ENCODE measurements at regions not wholly inside any gene's neighbourhood (a gene's known extent, or its start where the extent isn't known, plus 50 kb on each side); places are given as distances from the start of the nearest gene placed in this dataset.

DNA sequence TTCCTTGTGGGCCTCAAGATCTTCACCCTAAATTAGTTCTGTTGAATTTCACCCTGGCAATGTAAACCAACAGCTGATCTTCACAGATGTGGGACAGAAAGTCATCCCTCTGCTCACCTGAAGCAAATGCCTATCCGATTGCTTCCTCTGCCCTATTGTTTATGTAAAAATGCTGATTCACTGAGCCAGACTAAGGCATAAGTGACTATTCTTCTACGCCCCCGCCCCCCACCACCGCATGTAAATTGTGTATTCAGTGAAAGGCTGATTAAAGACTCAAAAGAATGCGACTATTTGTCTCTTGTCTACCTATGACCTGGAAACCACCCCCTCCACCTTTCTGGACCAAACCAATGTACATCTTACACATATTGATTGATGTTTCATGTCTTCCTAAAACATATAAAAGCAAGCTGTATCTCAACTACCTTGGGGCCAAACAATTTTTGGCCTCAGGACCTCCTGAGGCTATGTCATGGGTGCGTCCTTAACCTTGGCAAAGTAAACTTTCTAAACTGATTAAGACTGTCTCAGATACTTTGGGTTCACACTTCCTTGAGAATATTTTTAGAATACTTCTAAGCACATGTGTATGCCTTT lies 129.7 kb upstream of the BOD1 start:
- TF ChIP-seq CEBPB (IDR thresholded peaks at IDR 0.05) = no peak
- TF ChIP-seq EP300 (IDR thresholded peaks at IDR 0.05; ENCODE audit: borderline replicate concordance) = no peak
- no peak for TF ChIP-seq EGR1 (IDR thresholded peaks at IDR 0.05)
- TF ChIP-seq YY1 (IDR thresholded peaks at IDR 0.05; ENCODE audit: low read depth) = no peak
- TF ChIP-seq NFIC (IDR thresholded peaks at IDR 0.05) = no peak
- no peak for TF ChIP-seq ZBTB7A (IDR thresholded peaks at IDR 0.05; ENCODE audit: low read depth)
- no peak for TF ChIP-seq RAD21 (IDR thresholded peaks at IDR 0.05; ENCODE audit: low read depth)
- no peak for TF ChIP-seq TCF12 (IDR thresholded peaks at IDR 0.05; ENCODE audit: low read depth)
- TF ChIP-seq MAX (IDR thresholded peaks at IDR 0.05) = no peak
- TF ChIP-seq CREB1 (IDR thresholded peaks at IDR 0.05; ENCODE audit: low read depth) = no peak

DNA sequence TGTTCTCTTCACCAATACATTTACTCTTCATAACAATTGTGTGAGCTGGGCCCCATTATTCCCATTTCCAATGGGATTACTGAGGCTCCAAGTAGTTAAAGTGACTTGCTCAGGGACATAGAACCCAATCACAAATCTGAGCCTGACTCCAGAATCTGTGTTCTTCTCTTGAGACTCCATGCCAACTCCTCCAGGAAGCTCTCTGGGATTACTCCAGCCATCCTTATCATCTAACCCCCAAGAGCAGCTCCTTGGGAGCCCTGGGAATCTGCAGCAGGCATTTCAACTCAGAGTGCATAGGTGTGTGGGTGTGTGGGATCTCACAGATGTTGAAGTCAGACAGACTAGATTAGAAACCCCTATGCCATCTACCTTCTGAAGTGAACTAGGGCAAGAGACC lies 131.4 kb upstream of the BOD1 start:
- no peak for TF ChIP-seq USF1 (IDR thresholded peaks at IDR 0.05)
- TF ChIP-seq, protein P1, sequence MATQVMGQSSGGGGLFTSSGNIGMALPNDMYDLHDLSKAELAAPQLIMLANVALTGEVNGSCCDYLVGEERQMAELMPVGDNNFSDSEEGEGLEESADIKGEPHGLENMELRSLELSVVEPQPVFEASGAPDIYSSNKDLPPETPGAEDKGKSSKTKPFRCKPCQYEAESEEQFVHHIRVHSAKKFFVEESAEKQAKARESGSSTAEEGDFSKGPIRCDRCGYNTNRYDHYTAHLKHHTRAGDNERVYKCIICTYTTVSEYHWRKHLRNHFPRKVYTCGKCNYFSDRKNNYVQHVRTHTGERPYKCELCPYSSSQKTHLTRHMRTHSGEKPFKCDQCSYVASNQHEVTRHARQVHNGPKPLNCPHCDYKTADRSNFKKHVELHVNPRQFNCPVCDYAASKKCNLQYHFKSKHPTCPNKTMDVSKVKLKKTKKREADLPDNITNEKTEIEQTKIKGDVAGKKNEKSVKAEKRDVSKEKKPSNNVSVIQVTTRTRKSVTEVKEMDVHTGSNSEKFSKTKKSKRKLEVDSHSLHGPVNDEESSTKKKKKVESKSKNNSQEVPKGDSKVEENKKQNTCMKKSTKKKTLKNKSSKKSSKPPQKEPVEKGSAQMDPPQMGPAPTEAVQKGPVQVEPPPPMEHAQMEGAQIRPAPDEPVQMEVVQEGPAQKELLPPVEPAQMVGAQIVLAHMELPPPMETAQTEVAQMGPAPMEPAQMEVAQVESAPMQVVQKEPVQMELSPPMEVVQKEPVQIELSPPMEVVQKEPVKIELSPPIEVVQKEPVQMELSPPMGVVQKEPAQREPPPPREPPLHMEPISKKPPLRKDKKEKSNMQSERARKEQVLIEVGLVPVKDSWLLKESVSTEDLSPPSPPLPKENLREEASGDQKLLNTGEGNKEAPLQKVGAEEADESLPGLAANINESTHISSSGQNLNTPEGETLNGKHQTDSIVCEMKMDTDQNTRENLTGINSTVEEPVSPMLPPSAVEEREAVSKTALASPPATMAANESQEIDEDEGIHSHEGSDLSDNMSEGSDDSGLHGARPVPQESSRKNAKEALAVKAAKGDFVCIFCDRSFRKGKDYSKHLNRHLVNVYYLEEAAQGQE (IDR thresholded peaks at IDR 0.05; ENCODE audit: low read depth) = no peak

- TF ChIP-seq RAD21 (IDR thresholded peaks at IDR 0.05; ENCODE audit: low read depth) (no peak), NFIC (IDR thresholded peaks at IDR 0.05) (no peak), FOXM1 (IDR thresholded peaks at IDR 0.05; ENCODE audit: borderline replicate concordance, low read depth) (no peak), TEAD4 (IDR thresholded peaks at IDR 0.05) (no peak), MAX (IDR thresholded peaks at IDR 0.05) (no peak), CEBPB (IDR thresholded peaks at IDR 0.05) (no peak), EGR1 (IDR thresholded peaks at IDR 0.05) (no peak), EP300 (IDR thresholded peaks at IDR 0.05; ENCODE audit: borderline replicate concordance) (no peak), ZBTB7A (IDR thresholded peaks at IDR 0.05; ENCODE audit: low read depth) (no peak), USF1 (IDR thresholded peaks at IDR 0.05) (no peak), TAF1 (IDR thresholded peaks at IDR 0.05; ENCODE audit: low read depth) (no peak)
- TF ChIP-seq, protein P1 (IDR thresholded peaks at IDR 0.05; ENCODE audit: low read depth) = no peak
These were observed 134.3 kb upstream of the BOD1 start for GRCh38 chr5:173750538-173751265.

- no peak for TF ChIP-seq TCF12 (IDR thresholded peaks at IDR 0.05; ENCODE audit: low read depth)
- TF ChIP-seq, protein P1 (IDR thresholded peaks at IDR 0.05; ENCODE audit: low read depth) = no peak
- TF ChIP-seq MAX (IDR thresholded peaks at IDR 0.05) = no peak
- TF ChIP-seq CREB1 (IDR thresholded peaks at IDR 0.05; ENCODE audit: low read depth) = no peak
- TF ChIP-seq TEAD4 (IDR thresholded peaks at IDR 0.05) = no peak
- no peak for TF ChIP-seq NFIC (IDR thresholded peaks at IDR 0.05)
- TF ChIP-seq USF1 (IDR thresholded peaks at IDR 0.05) = no peak
- TF ChIP-seq ZBTB7A (IDR thresholded peaks at IDR 0.05; ENCODE audit: low read depth) = no peak
- no peak for TF ChIP-seq EP300 (IDR thresholded peaks at IDR 0.05; ENCODE audit: borderline replicate concordance)
- TF ChIP-seq CEBPB (IDR thresholded peaks at IDR 0.05) = no peak
These were observed 134.8 kb upstream of the BOD1 start for GRCh38 chr5:173751266-173751600.
